AG04449 (cell line): ENCODE measurements at regions not wholly inside any gene's neighbourhood (a gene's known extent, or its start where the extent isn't known, plus 50 kb on each side); places are given as distances from the start of the nearest gene placed in this dataset.
"Not testable (repeated sequence)": the region's sequence is repeated elsewhere in the genome, so short reads cannot be mapped to it uniquely, and the experiment has no call there.

Experiments used
- CTCF ChIA-PET: fragments of 350-600 bp; formaldehyde crosslinking; extraction: SDS; loops from one replicate; lab custom pipeline; 2021; ENCODE audit warnings: antibody characterized with exemption; lab: Yijun Ruan, JAX
- POLR2A ChIA-PET: fragments of 400-600, 350-600 bp; formaldehyde crosslinking; extraction: SDS; loops from one replicate; lab custom pipeline; 2020; ENCODE audit warnings: antibody characterized with exemption, inconsistent platforms; lab: Yijun Ruan, JAX
- DNase-seq: peaks from one replicate; pipeline ENCODE4 v3.0.0-alpha.2; 2010; ENCODE audit warnings: low read depth, low spot score
- H3K4me3 ChIP-seq: 2 replicates; pipeline ENCODE4 v1.5.1; 2011; ENCODE audit warnings: low read depth, mild to moderate bottlenecking, control low read depth, low read length
- TF ChIP-seq, protein P1 (sequence below): IDR thresholded peaks from one replicate; pipeline ENCODE4 v1.5.1; 2011; ENCODE audit warnings: mild to moderate bottlenecking, moderate library complexity, low read length, control low read depth, inconsistent platforms; ENCODE audit not compliant: insufficient read depth; ENCODE audit errors: missing control alignments

DNA sequence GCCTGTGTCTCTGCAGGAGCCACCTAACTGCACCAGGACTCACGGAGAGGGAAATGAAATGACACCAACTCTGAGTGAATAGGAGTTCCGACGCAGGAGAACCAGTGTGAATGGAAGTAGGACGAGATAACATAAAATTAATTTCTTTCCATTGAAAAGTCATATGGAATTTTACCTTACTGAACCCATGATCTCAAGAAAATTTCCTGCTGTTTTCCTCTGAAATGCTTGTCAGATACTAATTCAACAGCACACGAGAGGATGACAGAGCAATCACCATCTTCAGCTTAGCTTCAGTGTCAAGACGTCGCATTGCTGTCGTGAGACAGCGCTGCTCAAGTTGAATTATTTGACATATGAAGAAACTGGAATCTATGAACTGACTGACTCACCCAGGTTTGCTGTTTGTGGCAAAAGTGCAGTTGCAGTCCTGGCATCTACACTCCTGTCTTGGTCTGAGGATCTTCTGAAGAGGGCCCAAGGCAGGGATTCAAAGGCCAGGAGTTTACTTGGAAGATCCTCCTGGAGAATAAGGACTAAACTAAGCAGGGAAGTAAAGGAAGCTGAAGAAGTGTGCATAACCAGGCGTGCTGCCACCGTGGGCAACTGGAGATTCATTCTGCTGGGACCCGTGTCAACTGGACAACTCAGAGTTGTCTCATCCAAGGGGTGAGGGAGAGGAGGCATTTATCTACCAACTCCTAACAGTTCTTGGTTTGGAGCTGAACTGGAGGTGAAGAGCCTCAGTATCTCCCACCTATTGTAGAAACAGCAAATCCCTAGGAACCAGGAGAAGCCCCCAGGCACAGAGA is 214.4 kb upstream of the IRS2 start:
- H3K4me3 ChIP-seq: no peak overlapping the region
- CTCF ChIA-PET: interaction anchor here (0.7 to 1.2 kb wide), 2 partner anchors 8 to 13 kb away, joined by 3 read pairs; no protein-coding TSS in a partner anchor
- DNase-seq: no peak
- TF ChIP-seq, protein P1, sequence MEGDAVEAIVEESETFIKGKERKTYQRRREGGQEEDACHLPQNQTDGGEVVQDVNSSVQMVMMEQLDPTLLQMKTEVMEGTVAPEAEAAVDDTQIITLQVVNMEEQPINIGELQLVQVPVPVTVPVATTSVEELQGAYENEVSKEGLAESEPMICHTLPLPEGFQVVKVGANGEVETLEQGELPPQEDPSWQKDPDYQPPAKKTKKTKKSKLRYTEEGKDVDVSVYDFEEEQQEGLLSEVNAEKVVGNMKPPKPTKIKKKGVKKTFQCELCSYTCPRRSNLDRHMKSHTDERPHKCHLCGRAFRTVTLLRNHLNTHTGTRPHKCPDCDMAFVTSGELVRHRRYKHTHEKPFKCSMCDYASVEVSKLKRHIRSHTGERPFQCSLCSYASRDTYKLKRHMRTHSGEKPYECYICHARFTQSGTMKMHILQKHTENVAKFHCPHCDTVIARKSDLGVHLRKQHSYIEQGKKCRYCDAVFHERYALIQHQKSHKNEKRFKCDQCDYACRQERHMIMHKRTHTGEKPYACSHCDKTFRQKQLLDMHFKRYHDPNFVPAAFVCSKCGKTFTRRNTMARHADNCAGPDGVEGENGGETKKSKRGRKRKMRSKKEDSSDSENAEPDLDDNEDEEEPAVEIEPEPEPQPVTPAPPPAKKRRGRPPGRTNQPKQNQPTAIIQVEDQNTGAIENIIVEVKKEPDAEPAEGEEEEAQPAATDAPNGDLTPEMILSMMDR: no peak
- POLR2A ChIA-PET: no interaction called here

DNA sequence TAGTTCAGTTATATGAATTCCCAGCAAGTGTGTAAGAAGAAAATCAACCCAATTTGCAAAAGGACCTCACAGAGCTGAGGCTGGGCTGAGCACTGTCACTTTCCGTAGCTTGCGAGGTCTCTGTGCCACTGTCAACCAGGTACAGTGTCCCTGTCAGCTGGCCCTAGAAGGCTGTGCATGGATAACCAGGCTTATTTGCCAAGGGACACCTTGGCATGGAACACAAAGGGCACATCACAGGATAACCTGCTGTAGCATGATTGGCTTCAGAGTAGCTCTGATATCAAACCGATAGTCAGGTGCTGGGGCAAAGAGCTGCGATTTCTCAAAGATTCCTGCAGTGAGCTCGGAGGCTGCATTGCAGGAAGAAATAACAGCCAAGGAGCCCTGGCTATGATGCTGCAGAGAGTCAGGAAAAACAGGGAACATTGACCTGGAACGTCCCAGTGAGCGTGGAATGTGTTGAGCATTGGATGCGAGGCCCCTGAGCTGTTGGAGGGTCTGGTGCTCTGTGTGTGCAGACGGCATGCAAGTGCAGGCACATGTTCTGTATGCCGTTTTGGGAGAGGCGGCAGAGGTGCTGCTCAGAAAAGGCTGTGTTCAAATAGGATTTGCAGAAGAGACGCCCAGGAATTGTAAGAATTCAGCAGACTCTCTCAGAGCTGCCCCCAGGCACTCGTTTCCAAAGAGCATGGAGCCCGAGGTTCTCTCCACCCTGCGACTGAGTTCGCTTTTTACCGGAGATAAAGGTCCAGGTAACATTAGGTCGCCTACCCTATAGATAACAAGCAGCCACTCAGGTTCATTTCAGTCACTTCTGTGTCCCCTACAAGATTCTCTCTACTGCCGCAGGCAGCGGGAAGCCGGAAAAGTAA is 213.5 kb upstream of the IRS2 start:
- TF ChIP-seq, protein P1: no peak
- POLR2A ChIA-PET: no interaction called here
- no peak overlapping the region for H3K4me3 ChIP-seq
- no peak for DNase-seq
- CTCF ChIA-PET: no interaction called here

DNA sequence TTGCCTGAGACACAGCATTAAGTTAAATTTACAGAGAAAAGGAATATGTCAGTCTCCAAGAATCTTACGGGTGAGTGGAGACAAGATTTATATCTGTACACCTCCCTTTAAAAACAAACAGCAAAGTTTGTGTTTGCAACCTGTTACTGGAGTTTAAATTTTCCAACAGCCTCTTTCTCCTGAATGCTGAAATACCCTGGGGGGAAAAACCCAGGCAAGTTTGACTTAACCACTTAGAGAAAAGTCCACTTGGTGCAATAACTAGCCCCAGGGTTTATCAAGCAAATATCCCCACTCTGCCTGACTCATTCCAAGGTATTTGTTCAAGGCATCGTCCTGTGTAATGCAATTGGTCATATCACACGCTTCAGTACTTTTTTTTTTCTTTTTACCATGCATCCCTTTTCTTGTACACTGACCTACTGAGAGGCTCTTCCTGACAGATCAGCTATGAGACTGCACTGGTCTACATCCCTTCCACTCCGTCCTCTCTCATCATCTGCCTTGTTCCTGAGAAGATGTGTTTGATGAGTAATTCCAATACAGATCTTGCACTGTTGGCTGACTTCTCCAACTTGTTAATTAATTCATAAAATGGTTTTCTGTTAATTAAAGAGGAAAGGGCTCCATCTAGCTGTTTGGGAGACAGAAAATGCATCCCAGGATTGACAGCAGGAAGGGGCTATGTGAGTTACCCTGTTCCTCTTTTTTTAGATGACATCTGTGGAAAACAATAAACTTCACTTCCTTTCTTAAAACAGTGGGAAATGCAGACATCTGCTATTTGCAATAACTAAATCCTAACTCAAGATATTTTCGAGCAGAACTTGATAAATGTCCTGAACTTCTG is 212.5 kb upstream of the IRS2 start:
- ChIA-PET POLR2A (no interaction called here), CTCF (no interaction called here)
- peak; percentile 74 for DNase-seq
- no peak overlapping the region for H3K4me3 ChIP-seq
- TF ChIP-seq, protein P1: no peak

DNA sequence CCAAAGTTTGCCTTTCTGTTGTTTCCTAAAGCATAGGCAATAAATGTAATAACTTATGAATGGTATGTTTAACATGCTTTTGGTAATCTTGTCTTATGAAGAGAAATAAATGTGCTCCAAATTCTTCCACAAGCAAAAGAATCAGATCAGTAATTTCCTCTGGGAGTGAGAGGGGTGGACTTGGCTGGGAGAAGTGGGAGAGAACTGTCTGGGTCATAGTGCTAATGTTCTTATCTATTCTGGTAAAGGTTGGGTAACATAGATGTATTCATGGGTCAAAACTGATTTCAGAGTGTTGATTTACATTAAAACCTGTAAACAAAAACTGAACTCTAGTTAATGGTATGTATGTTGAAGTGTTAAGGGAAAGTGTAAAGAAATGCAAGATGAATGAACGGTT is 211.7 kb upstream of the IRS2 start:
- TF ChIP-seq, protein P1: no peak
- no peak for DNase-seq
- H3K4me3 ChIP-seq: no peak overlapping the region
- CTCF ChIA-PET: no interaction called here
- POLR2A ChIA-PET: no interaction called here

DNA sequence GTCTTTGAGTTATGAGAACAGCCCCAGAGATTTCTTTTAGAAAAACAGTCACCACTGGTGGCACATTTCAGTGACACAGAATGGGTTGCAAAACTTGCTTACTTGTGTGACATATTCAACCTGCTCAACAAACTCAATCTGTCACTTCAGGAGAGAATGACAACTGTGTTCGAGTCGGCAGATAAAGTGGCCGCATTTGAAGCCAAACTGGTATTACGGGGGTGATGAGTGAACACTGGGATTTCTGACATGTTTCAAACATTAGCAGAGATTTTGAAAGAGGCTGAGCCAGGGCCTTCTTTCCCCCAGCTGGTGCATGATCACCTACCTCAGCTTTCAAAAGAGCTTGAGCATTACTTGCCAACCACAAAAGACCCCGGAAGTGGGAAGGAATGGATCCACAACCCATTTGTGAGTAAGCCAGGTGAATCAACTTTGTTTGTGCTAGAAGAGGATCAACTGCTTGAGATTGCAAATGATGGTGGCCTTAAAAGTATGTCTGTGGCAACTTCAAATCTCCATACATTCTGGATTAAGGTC is 210.7 kb upstream of the IRS2 start:
- CTCF ChIA-PET, H3K4me3 ChIP-seq, DNase-seq: not testable (repeated sequence)
- POLR2A ChIA-PET: interaction anchor here (0.6 kb wide), 1 partner anchor 641 kb away, joined by 3 read pairs; no protein-coding TSS in a partner anchor

DNA sequence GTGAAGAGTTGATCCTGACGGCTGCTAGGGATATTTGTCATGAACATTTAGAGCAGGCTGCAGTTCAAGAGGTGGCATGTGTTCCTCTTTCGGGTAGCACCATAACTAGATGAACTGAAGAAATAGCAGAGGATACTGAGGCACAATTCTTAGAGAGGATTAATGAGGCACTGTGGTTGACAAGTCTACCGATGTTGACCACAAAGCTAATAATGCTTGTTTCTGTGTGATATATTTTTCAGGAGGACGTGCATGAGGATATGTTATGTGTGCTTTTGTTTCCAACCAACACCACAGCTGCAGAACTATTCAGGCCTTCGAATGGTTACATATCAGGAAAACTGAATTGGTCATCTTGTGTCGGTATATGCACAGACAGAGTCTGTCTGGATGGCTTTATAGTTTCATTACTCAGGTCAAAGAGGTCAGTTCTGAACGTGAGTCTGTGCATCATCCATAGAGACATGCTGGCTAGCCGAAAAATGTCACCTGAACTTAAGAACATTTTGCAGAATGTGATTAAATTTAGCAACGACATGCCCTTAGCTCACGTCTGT is 210.1 kb upstream of the IRS2 start:
- TF ChIP-seq, protein P1: no peak
- CTCF ChIA-PET: no interaction called here
- no peak for DNase-seq
- POLR2A ChIA-PET: interaction anchor here (0.6 kb wide), 1 partner anchor 642 kb away, joined by 3 read pairs; no protein-coding TSS in a partner anchor
- no peak overlapping the region for H3K4me3 ChIP-seq
